G401.6 (cell line): ENCODE measurements at regions not wholly inside any gene's neighbourhood (a gene's known extent, or its start where the extent isn't known, plus 50 kb on each side); places are given as distances from the start of the nearest gene placed in this dataset.
"Not testable (repeated sequence)": the region's sequence is repeated elsewhere in the genome, so short reads cannot be mapped to it uniquely, and the experiment has no call there.

ENCODE experiments used
- FAIRE-seq: peaks from 2 replicates; lab custom pipeline; 2012; peaks lifted over from hg19 to GRCh38; lab: Jason Lieb, UNC

- no peak for FAIRE-seq
Observed at GRCh38 chr1:219726480-219727272, 113.8 kb upstream of the ZC3H11B start.

GRCh38 chr1:219724440-219724839 is 111.5 kb upstream of the ZC3H11B start:
- no peak for FAIRE-seq

DNA sequence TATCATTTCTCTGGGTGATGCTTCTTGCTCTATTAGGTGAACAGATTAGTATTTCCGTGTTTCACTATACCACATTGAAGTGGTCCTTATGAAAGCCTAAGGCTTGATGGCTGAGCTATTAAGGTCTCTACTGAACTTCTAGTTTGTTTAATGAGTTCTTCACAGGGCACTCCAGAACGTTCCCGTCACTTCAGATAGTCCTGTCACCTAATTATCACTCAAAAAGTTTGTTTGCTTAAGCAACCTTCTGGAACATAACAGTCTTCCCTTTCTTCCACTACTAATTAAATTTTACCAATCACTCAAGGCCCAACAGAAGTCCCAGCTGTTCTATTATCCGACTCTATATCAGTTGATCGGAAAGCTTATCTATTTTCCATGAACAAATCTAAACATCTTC is 104.6 kb upstream of the ZC3H11B start:
- FAIRE-seq, result no peak

DNA sequence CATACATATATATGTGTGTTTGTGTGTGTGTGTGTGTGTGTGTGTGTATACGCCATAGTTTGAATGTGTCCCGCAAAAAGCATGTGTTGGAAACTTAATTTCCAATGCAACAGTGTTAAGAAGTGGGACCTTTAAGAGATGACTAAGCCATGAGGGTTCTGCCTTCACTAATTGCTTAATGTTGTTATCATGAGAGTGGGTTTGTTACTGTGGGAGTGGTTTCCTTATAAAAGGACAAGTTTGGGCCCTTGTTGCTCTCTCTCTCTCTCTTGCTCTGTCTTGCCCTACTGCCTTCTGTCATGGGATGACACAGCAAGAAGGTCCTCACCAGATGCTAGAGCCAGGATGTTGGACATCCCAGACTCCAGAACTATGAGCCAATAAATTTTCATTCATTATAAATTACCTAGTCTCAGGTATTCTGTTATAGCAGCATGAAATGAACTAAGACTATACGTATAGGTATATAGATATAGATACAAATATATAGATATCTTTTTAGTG is 103.8 kb upstream of the ZC3H11B start:
- no peak for FAIRE-seq

DNA sequence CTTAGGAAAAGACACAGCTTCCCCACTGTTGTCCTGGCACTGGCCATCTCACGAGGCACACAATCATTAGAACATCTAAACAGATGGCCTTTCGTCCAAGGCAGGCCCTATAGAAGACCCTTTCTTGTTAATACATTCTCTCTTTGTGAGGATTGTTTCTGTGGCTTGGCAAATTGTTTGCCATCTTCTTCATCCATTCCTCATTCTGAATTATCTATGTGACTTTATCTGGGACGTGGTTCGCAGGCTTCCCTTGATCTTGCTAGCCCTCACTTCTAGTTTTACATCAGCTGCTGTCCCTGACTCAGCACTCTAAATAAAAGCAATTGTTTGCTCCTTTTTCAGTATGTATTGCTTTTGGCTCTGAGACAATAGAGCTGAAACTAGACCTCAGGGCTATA is 101.1 kb upstream of the ZC3H11B start:
- no peak for FAIRE-seq

DNA sequence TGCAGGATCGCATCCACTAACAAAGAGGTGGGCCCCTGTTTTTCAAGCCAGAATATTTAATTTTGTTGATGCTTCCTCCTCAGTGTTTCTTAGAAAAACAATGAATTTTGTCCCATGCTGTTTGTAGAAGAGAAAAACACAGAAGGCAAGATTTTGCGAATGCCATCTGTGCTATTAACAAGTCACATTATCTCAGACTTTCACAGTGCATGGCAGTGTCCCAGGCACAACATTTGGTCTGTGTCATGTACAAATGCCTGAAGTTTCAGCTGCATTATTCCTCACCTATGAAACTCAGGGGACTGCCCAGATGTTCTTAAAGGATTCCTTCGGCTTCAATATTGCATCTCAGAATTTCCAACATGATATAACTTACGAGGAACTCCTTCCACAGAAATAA is 99.6 kb upstream of the ZC3H11B start:
- no peak for FAIRE-seq

DNA sequence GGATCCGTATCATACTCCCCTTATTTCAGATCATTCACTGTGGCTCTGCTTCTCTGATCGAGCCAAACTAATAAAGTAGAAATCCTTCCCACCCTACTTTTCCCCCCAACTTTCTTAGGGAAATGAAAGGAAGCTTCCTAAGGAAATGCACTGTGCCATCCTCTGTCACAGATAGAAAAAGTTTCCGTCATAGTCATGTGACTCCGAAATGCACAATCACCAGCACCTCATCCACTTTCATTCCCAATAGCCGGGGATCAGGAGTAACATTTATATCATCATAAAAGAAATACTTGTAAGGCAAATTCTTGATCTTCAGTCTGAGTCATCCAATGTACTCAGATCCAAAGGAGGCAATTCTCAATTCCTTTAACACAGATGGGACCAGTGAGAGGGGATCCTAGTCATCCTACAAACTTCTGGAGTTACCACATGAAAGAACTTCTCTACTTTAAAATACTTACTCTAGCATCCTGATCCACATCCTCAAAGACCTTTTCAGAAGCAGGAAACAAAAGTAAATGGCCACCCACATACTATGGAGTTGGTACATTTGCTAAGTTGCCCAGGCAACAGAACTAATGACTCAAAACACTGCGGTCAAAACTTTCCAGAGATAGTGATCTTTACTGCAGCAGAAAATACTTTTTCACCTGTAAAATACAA is 97.8 kb upstream of the ZC3H11B start:
- FAIRE-seq, result no peak

DNA sequence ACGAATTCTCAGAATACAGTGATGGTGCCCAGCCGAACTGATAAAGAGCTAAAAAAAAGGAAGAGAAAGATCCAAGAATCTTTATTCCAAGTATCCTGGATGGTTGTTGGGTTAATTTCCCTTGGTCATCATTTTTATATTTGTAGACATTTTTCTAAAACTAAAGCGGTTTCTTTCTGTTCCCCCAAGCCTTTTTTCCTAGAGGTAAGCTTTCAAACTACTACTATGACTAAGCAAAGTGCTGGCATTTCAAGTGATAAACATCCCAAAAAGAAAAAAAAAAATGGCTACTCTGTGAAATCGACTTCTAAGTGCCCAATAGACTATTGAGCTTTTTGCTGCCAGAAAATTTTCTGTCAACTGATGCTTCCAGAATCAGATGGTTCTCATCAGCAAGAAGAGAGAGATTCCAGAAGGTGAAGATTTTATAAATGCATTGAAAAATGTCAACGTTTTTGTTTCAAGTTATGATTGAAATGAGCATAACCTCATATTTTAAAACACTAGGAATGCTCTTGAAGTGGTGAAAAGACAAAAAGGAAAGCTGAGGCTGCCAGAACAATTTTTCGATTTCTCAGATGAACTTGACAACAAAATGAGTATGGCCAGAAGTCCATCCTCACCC is 96.1 kb upstream of the ZC3H11B start:
- FAIRE-seq, result no peak

GRCh38 chr1:219707885-219708284 is 95.0 kb upstream of the ZC3H11B start:
- not testable (repeated sequence) for FAIRE-seq

DNA sequence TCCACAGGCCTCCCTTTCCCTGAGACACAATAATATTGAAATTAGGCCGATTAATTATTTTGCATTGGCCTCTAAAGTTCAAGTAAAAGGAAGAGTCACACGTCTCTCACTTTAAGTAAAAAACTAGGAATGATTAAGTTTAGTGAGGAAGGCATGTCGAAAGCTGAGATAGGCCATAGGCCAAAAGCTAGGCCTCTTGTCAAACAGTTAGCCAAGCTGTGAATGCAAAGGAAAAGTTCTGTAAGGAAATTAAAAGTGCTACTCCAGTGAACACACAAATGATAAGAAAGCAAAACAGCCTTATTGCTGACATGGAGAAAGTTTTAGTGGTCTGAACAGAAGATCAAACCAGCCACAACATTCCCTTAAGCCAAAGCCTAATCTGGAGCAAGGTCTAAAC is 91.4 kb upstream of the ZC3H11B start:
- not testable (repeated sequence) for FAIRE-seq

- FAIRE-seq, result no peak
Observed at GRCh38 chr1:219703368-219703639, 90.4 kb upstream of the ZC3H11B start.

- FAIRE-seq, result no peak
Observed at GRCh38 chr1:219701476-219701875, 88.6 kb upstream of the ZC3H11B start.

DNA sequence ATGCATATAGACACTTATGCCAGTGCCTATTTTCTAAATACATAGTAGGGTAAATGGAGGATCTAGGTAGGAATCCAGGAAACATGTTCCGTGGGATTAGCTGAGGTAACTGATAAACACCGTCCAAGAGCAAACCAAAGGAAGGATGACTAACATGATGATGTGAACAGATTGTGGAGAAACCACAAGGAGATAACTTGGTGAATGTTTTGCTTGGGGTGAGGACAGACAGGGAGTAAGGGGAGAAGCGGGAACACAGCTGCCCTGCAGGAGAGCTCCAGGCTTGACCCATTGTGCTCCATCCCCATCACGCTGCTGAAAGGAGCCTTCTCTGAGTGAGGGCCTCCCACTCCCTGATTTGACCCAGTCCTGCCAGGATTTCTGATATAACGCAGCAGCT is 87.0 kb upstream of the ZC3H11B start:
- FAIRE-seq, result no peak

GRCh38 chr1:219697682-219698081 is 84.8 kb upstream of the ZC3H11B start:
- no peak for FAIRE-seq

GRCh38 chr1:219692981-219693380 is 80.1 kb upstream of the ZC3H11B start:
- FAIRE-seq, result no peak

DNA sequence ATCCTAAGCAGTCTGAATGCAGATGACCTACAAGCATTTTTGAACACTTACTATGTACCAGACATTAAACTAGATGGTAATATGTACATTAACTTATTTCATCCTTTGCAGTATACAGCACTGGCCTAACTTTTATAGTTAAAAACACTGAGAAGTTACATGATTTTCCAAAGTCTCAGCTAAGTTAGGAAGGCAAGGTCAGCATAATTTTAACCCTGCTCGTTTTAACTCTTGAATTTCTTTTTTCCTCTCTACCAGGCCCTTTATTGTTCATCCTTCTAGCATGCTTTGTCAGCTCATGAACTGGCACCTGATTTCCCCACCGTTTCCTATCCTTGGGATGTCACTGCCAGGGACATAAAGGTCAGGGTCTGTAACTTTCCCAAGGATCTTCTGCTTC is 76.9 kb upstream of the ZC3H11B start:
- FAIRE-seq, result no peak

GRCh38 chr1:219687779-219688178 is 74.9 kb upstream of the ZC3H11B start:
- no peak for FAIRE-seq

GRCh38 chr1:219686171-219686570 is 73.3 kb upstream of the ZC3H11B start:
- no peak for FAIRE-seq

GRCh38 chr1:219682788-219683187 is 69.9 kb upstream of the ZC3H11B start:
- no peak for FAIRE-seq

DNA sequence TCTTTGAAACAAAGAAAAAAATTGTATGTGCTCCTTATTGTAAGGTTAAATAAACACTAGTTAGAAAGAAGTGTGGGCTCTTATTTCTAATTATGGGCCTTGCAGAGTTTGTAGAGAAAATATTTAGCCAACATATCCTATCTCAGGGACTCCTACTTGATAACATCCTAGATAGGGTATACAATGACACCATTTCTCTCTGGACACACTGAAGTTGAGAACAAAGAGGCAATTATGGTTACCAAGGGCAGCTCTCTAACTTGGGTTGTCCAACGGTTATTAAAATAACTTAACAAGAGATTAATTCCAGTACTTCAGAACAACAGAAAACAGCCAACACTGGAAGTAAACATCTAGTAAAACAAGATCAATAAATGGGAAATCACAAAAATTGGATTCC is 69.0 kb upstream of the ZC3H11B start:
- no peak for FAIRE-seq

DNA sequence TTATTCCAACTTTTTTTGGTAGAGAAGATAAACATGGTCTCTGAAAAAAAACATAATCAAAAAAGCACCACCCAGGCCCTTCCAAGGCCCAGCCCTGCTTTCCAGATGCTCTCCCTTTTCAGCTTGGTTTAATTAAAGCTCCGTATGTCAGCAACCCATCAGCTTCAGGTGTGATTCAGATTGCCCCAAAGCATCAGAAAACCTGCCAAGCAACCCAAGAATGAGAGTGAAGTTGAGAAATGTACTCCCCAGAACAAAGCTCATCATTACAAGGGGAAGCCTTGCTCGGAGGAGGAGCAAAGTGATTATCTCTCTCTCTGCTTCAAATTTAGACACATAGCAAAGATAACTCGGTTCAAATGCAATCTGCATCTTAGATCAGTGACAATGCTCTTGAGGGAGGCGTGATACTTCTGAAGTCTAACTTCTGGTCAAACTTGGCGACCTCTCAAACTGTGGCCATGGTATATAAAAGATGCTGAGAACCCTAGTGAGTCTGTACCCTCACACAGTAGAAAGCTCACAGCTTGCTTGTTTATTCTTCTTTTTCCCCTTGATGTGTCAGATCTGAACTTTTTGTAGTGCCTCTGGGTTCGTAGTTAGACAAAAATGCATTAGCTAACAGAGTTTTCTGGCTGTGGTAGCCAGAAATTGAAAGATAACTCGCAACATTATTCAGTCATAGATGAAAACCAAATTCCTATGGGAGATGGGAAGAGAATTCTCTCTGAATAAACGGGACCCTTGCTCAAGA is 63.3 kb upstream of the ZC3H11B start:
- FAIRE-seq, result no peak

- FAIRE-seq, result no peak
Observed at GRCh38 chr1:219670426-219671149, 57.7 kb upstream of the ZC3H11B start.
